ENCODE measurements at regions not wholly inside any gene's neighbourhood (a gene's known extent, or its start where the extent isn't known, plus 50 kb on each side); places are given as distances from the start of the nearest gene placed in this dataset.

DNA sequence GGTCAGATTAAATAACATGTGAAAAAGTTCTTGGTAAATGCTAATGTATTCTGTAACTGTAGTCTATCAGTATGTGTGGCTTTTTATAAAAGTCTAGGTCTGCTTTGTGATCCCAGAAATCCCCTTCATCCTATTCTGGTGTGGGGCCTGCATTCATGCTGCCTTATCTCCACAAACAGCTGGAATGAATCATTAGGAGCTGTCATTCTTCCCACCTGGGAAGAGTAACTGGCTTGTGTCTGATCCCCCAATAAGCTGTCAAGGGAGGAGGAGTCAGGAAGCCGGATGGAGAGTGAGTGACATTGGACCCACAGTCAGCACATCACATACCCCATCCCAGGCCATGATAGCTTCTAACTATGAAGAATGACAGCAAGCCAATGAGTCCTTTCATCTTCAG lies 81.1 kb upstream of the EPHA4 start:
- TF ChIP-seq POLR2A (IDR thresholded peaks at IDR 0.05) = no peak
- TF ChIP-seq, protein P1, sequence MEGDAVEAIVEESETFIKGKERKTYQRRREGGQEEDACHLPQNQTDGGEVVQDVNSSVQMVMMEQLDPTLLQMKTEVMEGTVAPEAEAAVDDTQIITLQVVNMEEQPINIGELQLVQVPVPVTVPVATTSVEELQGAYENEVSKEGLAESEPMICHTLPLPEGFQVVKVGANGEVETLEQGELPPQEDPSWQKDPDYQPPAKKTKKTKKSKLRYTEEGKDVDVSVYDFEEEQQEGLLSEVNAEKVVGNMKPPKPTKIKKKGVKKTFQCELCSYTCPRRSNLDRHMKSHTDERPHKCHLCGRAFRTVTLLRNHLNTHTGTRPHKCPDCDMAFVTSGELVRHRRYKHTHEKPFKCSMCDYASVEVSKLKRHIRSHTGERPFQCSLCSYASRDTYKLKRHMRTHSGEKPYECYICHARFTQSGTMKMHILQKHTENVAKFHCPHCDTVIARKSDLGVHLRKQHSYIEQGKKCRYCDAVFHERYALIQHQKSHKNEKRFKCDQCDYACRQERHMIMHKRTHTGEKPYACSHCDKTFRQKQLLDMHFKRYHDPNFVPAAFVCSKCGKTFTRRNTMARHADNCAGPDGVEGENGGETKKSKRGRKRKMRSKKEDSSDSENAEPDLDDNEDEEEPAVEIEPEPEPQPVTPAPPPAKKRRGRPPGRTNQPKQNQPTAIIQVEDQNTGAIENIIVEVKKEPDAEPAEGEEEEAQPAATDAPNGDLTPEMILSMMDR (IDR thresholded peaks at IDR 0.05) = no peak
